ENCODE measurements at regions not wholly inside any gene's neighbourhood (a gene's known extent, or its start where the extent isn't known, plus 50 kb on each side); places are given as distances from the start of the nearest gene placed in this dataset.

DNA sequence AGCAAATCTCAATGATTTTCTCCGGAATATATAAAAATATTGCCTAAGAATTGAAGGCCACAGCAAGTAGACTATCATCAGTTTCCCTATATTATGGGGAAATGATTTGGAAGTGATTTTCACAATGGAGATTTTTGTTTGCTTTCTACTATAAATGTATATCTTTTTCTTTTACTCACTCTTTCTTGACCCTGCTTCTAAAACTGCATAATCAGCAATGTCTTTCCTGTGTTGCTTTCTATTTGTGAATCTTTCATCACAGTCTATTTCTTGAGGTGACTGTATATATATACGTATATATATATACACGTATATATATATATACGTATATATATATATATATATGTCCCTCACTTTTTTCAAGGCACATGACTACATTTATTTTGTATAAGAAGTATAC lies 622.6 kb downstream of the DTWD2 start:
- TF ChIP-seq BHLHE40 (IDR thresholded peaks at IDR 0.05; ENCODE audit: borderline replicate concordance) (no peak), NFRKB (IDR thresholded peaks at IDR 0.05) (no peak), SP1 (IDR thresholded peaks at IDR 0.05) (no peak), FOXA1 (IDR thresholded peaks at IDR 0.05) (no peak), FOXK2 (IDR thresholded peaks at IDR 0.05) (no peak), FOXM1 (IDR thresholded peaks at IDR 0.05; ENCODE audit: borderline replicate concordance) (no peak), SUZ12 (IDR thresholded peaks at IDR 0.05) (no peak), HDGF (IDR thresholded peaks at IDR 0.05; ENCODE audit: borderline replicate concordance) (no peak)
- TF ChIP-seq, protein P1, sequence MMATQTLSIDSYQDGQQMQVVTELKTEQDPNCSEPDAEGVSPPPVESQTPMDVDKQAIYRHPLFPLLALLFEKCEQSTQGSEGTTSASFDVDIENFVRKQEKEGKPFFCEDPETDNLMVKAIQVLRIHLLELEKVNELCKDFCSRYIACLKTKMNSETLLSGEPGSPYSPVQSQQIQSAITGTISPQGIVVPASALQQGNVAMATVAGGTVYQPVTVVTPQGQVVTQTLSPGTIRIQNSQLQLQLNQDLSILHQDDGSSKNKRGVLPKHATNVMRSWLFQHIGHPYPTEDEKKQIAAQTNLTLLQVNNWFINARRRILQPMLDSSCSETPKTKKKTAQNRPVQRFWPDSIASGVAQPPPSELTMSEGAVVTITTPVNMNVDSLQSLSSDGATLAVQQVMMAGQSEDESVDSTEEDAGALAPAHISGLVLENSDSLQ (IDR thresholded peaks at IDR 0.05): no peak

Measured in HEK293T (cell line).